ENCODE measurements at regions not wholly inside any gene's neighbourhood (a gene's known extent, or its start where the extent isn't known, plus 50 kb on each side); places are given as distances from the start of the nearest gene placed in this dataset.

GRCh38 chr11:134807997-134808396, 396.0 kb upstream of the B3GAT1 start:
- in situ Hi-C loops (cut with HindIII; ENCODE audit: low pct_ligation_motif_present, low pct_unique_long_range_greater_than_20kb, low sequenced_read_pairs): no loop called here
- no peak for DNase-seq

GRCh38 chr11:134802598-134802997, 390.6 kb upstream of the B3GAT1 start:
- in situ Hi-C loops (cut with HindIII; ENCODE audit: low pct_ligation_motif_present, low pct_unique_long_range_greater_than_20kb, low sequenced_read_pairs): no loop called here
- DNase-seq: no peak

- in situ Hi-C loops (cut with HindIII; ENCODE audit: low pct_ligation_motif_present, low pct_unique_long_range_greater_than_20kb, low sequenced_read_pairs): no loop called here
- DNase-seq: no peak
These were observed 390.1 kb upstream of the B3GAT1 start for GRCh38 chr11:134802116-134802515.

GRCh38 chr11:134801570-134801969, 389.5 kb upstream of the B3GAT1 start:
- no peak for DNase-seq
- in situ Hi-C loops (cut with HindIII; ENCODE audit: low pct_ligation_motif_present, low pct_unique_long_range_greater_than_20kb, low sequenced_read_pairs): no loop called here

- in situ Hi-C loops (cut with HindIII; ENCODE audit: low pct_ligation_motif_present, low pct_unique_long_range_greater_than_20kb, low sequenced_read_pairs): no loop called here
- DNase-seq: no peak
These were observed 388.8 kb upstream of the B3GAT1 start for GRCh38 chr11:134800826-134801225.

- in situ Hi-C loops (cut with HindIII; ENCODE audit: low pct_ligation_motif_present, low pct_unique_long_range_greater_than_20kb, low sequenced_read_pairs): no loop called here
- no peak for DNase-seq
These were observed 388.1 kb upstream of the B3GAT1 start for GRCh38 chr11:134800130-134800529.

- in situ Hi-C loops (cut with HindIII; ENCODE audit: low pct_ligation_motif_present, low pct_unique_long_range_greater_than_20kb, low sequenced_read_pairs): no loop called here
- no peak for DNase-seq
These were observed 387.3 kb upstream of the B3GAT1 start for GRCh38 chr11:134799386-134799785.

GRCh38 chr11:134797411-134798089, 385.5 kb upstream of the B3GAT1 start:
- no peak for DNase-seq
- in situ Hi-C loops (cut with HindIII; ENCODE audit: low pct_ligation_motif_present, low pct_unique_long_range_greater_than_20kb, low sequenced_read_pairs): no loop called here

GRCh38 chr11:134795017-134795416, 383.0 kb upstream of the B3GAT1 start:
- DNase-seq: no peak
- in situ Hi-C loops (cut with HindIII; ENCODE audit: low pct_ligation_motif_present, low pct_unique_long_range_greater_than_20kb, low sequenced_read_pairs): no loop called here

GRCh38 chr11:134794192-134794591, 382.1 kb upstream of the B3GAT1 start:
- DNase-seq: no peak
- in situ Hi-C loops (cut with HindIII; ENCODE audit: low pct_ligation_motif_present, low pct_unique_long_range_greater_than_20kb, low sequenced_read_pairs): no loop called here

- in situ Hi-C loops (cut with HindIII; ENCODE audit: low pct_ligation_motif_present, low pct_unique_long_range_greater_than_20kb, low sequenced_read_pairs): no loop called here
- no peak for DNase-seq
These were observed 380.6 kb upstream of the B3GAT1 start for GRCh38 chr11:134792677-134793076.

GRCh38 chr11:134792044-134792443, 380.0 kb upstream of the B3GAT1 start:
- DNase-seq: peak; percentile 26
- in situ Hi-C loops (cut with HindIII; ENCODE audit: low pct_ligation_motif_present, low pct_unique_long_range_greater_than_20kb, low sequenced_read_pairs): no loop called here

GRCh38 chr11:134791102-134791501, 379.1 kb upstream of the B3GAT1 start:
- in situ Hi-C loops (cut with HindIII; ENCODE audit: low pct_ligation_motif_present, low pct_unique_long_range_greater_than_20kb, low sequenced_read_pairs): no loop called here
- no peak for DNase-seq

GRCh38 chr11:134789104-134789503, 377.1 kb upstream of the B3GAT1 start:
- in situ Hi-C loops (cut with HindIII; ENCODE audit: low pct_ligation_motif_present, low pct_unique_long_range_greater_than_20kb, low sequenced_read_pairs): no loop called here

GRCh38 chr11:134786636-134787035, 374.6 kb upstream of the B3GAT1 start:
- in situ Hi-C loops (cut with HindIII; ENCODE audit: low pct_ligation_motif_present, low pct_unique_long_range_greater_than_20kb, low sequenced_read_pairs): no loop called here
- DNase-seq: no peak

More at GRCh38 chr11:134789104-134789503, 377.1 kb upstream of the B3GAT1 start:
- DNase-seq: no peak

GRCh38 chr11:134785660-134786284, 373.7 kb upstream of the B3GAT1 start:
- DNase-seq: no peak
- in situ Hi-C loops (cut with HindIII; ENCODE audit: low pct_ligation_motif_present, low pct_unique_long_range_greater_than_20kb, low sequenced_read_pairs): no loop called here

- in situ Hi-C loops (cut with HindIII; ENCODE audit: low pct_ligation_motif_present, low pct_unique_long_range_greater_than_20kb, low sequenced_read_pairs): no loop called here
- no peak for DNase-seq
These were observed 373.0 kb upstream of the B3GAT1 start for GRCh38 chr11:134785059-134785458.

- in situ Hi-C loops (cut with HindIII; ENCODE audit: low pct_ligation_motif_present, low pct_unique_long_range_greater_than_20kb, low sequenced_read_pairs): no loop called here
- no peak for DNase-seq
These were observed 372.5 kb upstream of the B3GAT1 start for GRCh38 chr11:134784568-134784967.

- in situ Hi-C loops (cut with HindIII; ENCODE audit: low pct_ligation_motif_present, low pct_unique_long_range_greater_than_20kb, low sequenced_read_pairs): no loop called here
- DNase-seq: no peak
These were observed 372.0 kb upstream of the B3GAT1 start for GRCh38 chr11:134784046-134784445.

- in situ Hi-C loops (cut with HindIII; ENCODE audit: low pct_ligation_motif_present, low pct_unique_long_range_greater_than_20kb, low sequenced_read_pairs): no loop called here
These were observed 371.2 kb upstream of the B3GAT1 start for GRCh38 chr11:134783234-134783633.

More at GRCh38 chr11:134783234-134783633, 371.2 kb upstream of the B3GAT1 start:
- no peak for DNase-seq
